T-helper 1 cell treated with Interleukin-12 subunit alpha and Interleukin-12 subunit beta and Interleukin-4 antibody, amounts not matched to agents 30 μg/mL and 1 μg/mL, for 36 hours (primary cell): ENCODE measurements at regions not wholly inside any gene's neighbourhood (a gene's known extent, or its start where the extent isn't known, plus 50 kb on each side); places are given as distances from the start of the nearest gene placed in this dataset.
"Not testable (repeated sequence)": the region's sequence is repeated elsewhere in the genome, so short reads cannot be mapped to it uniquely, and the experiment has no call there.

Source experiments
- H3K27ac Mint-ChIP-seq: one replicate; pipeline ENCODE4 v1.8.0; 2021; ENCODE audit warnings: mild to moderate bottlenecking, mixed read lengths
- H3K27me3 Mint-ChIP-seq: one replicate; pipeline ENCODE4 v1.8.0; 2021; ENCODE audit warnings: low read depth, mixed read lengths
- H3K36me3 Mint-ChIP-seq: one replicate; pipeline ENCODE4 v1.8.0; 2021; ENCODE audit warnings: low read depth, mixed read lengths
- H3K4me1 Mint-ChIP-seq: one replicate; pipeline ENCODE4 v1.8.0; 2021; ENCODE audit warnings: low read depth, mixed read lengths
- H3K4me3 Mint-ChIP-seq: one replicate; pipeline ENCODE4 v1.8.0; 2021; ENCODE audit warnings: mild to moderate bottlenecking, moderate library complexity, mixed read lengths
- H3K9me3 Mint-ChIP-seq: one replicate; pipeline ENCODE4 v1.8.0; 2021; ENCODE audit warnings: mixed read lengths

GRCh38 chr4:160082432-160083207 lies 979.7 kb downstream of the RAPGEF2 start:
- Mint-ChIP-seq H3K4me3 (no peak overlapping the region), H3K36me3 (no peaks in the 10 kb centered on the region), H3K9me3 (peaks cover 14% of the 10 kb centered on the region), H3K27me3 (no peaks in the 10 kb centered on the region), H3K4me1 (no peaks in the 10 kb centered on the region), H3K27ac (no peak overlapping the region)

- Mint-ChIP-seq H3K4me3 (no peak overlapping the region), H3K27me3 (no peaks in the 10 kb centered on the region), H3K4me1 (no peaks in the 10 kb centered on the region), H3K9me3 (peaks cover 7% of the 10 kb centered on the region), H3K27ac (no peak overlapping the region), H3K36me3 (no peaks in the 10 kb centered on the region)
Observed at GRCh38 chr4:160091631-160092030, 988.8 kb downstream of the RAPGEF2 start.

GRCh38 chr4:160100316-160100715 lies 997.4 kb downstream of the RAPGEF2 start:
- no peaks in the 10 kb centered on the region for H3K36me3 Mint-ChIP-seq
- H3K4me1 Mint-ChIP-seq, result no peaks in the 10 kb centered on the region
- no peak overlapping the region for H3K4me3 Mint-ChIP-seq
- no peak overlapping the region for H3K27ac Mint-ChIP-seq
- H3K9me3 Mint-ChIP-seq, result peaks cover 4% of the 10 kb centered on the region
- no peaks in the 10 kb centered on the region for H3K27me3 Mint-ChIP-seq

DNA sequence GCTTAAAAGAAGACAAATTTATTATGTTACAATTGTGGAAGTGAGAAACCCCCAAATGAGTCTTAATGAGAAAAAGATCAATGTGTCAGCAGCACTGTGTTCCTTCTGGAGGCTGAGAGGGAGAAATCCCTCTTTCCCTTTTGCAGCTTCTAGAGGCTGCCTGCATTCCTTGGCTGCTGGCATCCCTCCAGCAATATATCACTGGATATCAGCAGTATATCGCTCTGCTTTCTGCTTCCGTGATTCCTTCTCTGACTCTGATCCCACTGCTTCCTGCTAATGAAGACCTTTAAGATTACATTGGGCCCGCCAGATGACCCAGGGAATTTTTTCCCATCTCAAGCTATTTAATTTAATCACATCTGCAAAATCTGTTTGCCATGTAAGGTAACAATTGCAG lies 1008.0 kb downstream of the RAPGEF2 start:
- no peaks in the 10 kb centered on the region for H3K4me1 Mint-ChIP-seq
- no peak overlapping the region for H3K4me3 Mint-ChIP-seq

DNA sequence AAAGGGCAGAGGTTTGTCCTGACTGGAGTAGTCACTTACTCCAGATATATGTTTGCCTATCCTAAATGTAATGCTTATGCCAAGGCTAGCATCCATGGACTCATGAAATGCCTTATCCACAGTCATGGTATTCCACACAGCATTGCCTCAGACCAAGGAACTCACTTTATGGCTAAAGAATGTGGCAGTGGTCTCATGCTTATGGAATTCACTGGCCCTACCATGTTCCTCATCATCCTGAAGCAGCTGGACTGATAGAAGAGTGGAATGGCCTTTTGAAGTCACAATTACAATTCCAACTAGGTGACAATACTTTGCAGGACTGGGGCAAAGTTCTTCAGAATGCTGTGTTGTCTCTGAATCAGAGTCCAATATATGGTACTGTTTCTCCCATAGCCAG lies 1014.8 kb downstream of the RAPGEF2 start:
- Mint-ChIP-seq H3K4me1 (no peaks in the 10 kb centered on the region), H3K4me3 (no peak overlapping the region), H3K27me3 (no peaks in the 10 kb centered on the region), H3K27ac (no peak overlapping the region), H3K9me3 (peaks cover 10% of the 10 kb centered on the region), H3K36me3 (no peaks in the 10 kb centered on the region)

More for the DNA sequence above, 1008.0 kb downstream of the RAPGEF2 start:
- Mint-ChIP-seq H3K27me3 (no peaks in the 10 kb centered on the region), H3K9me3 (peaks cover 28% of the 10 kb centered on the region), H3K27ac (no peak overlapping the region), H3K36me3 (no peaks in the 10 kb centered on the region)

DNA sequence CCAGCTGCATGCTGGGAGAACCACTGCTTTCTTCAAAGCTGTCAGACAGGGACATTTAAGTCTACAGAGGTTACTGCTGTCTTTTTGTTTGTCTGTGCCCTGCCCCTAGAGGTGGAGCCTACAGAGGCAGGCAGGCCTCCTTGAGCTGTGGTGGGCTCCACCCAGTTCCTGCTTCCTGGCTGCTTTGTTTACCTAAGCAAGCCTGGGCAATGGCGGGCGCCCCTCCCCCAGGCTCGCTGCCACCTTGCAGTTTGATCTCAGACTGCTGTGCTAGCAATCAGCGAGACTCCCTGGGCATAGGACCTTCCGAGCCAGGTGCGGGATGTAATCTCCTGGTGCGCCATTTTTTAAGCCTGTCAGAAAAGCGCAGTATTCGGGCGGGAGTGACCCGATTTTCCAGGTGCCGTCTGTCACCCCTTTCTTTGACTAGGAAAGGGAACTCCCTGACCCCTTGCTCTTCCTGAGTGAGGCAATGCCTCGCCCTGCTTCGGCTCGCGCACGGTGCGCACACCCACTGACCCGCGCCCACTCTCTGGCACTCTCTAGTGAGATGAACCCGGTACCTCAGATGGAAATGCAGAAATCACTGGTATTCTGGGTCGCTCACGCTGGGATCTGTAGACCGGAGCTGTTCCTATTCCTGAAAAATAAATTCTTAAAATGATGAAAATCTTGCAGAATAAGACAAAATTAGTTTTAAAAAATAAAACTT lies 1022.9 kb downstream of the RAPGEF2 start:
- not testable (repeated sequence) for H3K4me3 Mint-ChIP-seq, H3K27ac Mint-ChIP-seq, H3K36me3 Mint-ChIP-seq, H3K27me3 Mint-ChIP-seq, H3K9me3 Mint-ChIP-seq, H3K4me1 Mint-ChIP-seq

DNA sequence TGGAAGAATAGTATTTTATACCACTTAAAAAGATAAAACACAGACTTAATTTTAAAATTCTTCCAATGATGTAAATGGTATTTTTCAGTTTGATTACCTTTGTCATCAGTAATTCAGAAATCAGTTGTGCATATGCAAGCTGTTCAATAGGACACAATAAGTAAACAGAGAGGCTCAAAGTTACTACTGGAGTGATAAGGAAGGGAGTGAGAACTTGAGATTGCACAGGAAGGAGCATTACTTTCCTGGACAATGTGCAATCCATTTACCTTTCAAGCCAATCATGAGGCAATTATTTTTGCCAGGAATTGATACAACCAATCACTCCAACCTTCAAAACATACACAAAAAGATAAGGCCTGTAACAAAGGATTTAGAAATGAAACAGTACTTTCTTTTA lies 1024.3 kb downstream of the RAPGEF2 start:
- Mint-ChIP-seq H3K4me1 (no peaks in the 10 kb centered on the region), H3K9me3 (peaks cover 10% of the 10 kb centered on the region), H3K27ac (no peak overlapping the region), H3K27me3 (no peaks in the 10 kb centered on the region), H3K4me3 (no peak overlapping the region), H3K36me3 (no peaks in the 10 kb centered on the region)

DNA sequence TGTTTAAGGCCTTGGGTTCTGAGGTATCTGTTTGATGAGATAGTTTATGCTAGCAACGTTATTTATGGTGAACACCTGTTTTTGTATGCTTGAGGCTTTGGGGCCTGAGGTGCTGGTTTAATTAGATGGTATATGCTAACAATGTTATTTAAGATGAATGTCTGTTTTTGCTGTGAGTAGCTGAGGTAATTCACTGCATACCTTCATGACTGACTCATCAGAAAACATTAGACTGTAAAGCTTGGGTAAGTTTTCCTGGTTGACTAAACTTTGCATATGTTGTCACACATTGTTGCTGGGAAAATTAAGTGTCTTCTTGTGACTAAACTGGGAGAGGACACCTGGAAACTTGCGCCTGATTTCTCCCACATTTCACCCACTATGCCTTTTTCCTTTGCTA lies 1026.6 kb downstream of the RAPGEF2 start:
- H3K36me3 Mint-ChIP-seq, result no peaks in the 10 kb centered on the region
- no peak overlapping the region for H3K4me3 Mint-ChIP-seq
- peaks cover 21% of the 10 kb centered on the region for H3K9me3 Mint-ChIP-seq
- H3K27me3 Mint-ChIP-seq, result no peaks in the 10 kb centered on the region
- H3K27ac Mint-ChIP-seq, result no peak overlapping the region
- no peaks in the 10 kb centered on the region for H3K4me1 Mint-ChIP-seq

- no peaks in the 10 kb centered on the region for H3K36me3 Mint-ChIP-seq
- no peak overlapping the region for H3K27ac Mint-ChIP-seq
- no peaks in the 10 kb centered on the region for H3K4me1 Mint-ChIP-seq
- peaks cover 23% of the 10 kb centered on the region for H3K9me3 Mint-ChIP-seq
- H3K27me3 Mint-ChIP-seq, result no peaks in the 10 kb centered on the region
- H3K4me3 Mint-ChIP-seq, result no peak overlapping the region
Observed at GRCh38 chr4:160136021-160136420, 1033.1 kb downstream of the RAPGEF2 start.

DNA sequence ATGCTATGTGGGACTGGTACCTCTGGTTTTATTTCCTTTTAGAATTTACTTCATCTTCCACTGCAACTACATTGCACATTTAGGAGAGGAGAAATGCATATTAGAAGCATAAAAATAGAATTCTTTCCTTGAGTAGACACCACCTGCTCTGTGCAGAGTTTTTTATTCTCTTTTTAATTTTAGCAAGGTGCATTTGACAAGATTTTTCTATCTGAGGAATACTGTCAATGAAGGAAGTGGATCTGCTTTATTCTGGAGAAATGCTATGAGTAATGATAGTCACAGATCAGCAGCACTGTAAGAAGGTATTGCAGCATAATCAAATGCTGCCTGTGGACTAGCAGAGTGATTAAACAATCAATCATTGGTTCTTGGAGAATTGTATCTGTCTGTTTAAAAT lies 1038.3 kb downstream of the RAPGEF2 start:
- Mint-ChIP-seq H3K27me3 (no peaks in the 10 kb centered on the region), H3K4me3 (no peak overlapping the region), H3K9me3 (peaks cover 3% of the 10 kb centered on the region), H3K27ac (no peak overlapping the region), H3K4me1 (no peaks in the 10 kb centered on the region), H3K36me3 (no peaks in the 10 kb centered on the region)

GRCh38 chr4:160142579-160142978 lies 1039.7 kb downstream of the RAPGEF2 start:
- no peaks in the 10 kb centered on the region for H3K27me3 Mint-ChIP-seq
- peaks cover 3% of the 10 kb centered on the region for H3K9me3 Mint-ChIP-seq
- no peaks in the 10 kb centered on the region for H3K4me1 Mint-ChIP-seq
- no peak overlapping the region for H3K27ac Mint-ChIP-seq
- H3K4me3 Mint-ChIP-seq, result no peak overlapping the region
- no peaks in the 10 kb centered on the region for H3K36me3 Mint-ChIP-seq

DNA sequence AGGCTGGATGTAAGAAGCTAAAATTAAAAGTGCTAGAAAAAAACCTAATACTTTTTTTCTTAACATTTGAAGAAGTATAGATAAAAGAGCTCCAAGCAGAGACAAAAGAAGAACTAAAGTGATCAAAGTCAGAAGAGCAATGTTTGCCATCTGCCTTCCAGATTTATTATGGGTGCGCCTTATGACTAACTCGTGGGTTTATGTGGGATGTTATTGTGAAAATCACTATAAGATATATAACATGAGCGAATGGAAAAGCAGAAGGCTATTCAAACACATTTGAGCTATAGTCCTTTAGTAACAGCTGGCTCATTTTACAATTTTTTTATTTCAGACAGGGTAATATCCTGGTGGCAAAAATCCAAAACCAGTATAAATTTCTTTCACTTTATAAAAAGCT lies 1040.7 kb downstream of the RAPGEF2 start:
- Mint-ChIP-seq H3K4me3 (no peak overlapping the region), H3K27ac (no peak overlapping the region), H3K4me1 (no peaks in the 10 kb centered on the region), H3K9me3 (peaks cover 3% of the 10 kb centered on the region), H3K27me3 (no peaks in the 10 kb centered on the region), H3K36me3 (no peaks in the 10 kb centered on the region)

DNA sequence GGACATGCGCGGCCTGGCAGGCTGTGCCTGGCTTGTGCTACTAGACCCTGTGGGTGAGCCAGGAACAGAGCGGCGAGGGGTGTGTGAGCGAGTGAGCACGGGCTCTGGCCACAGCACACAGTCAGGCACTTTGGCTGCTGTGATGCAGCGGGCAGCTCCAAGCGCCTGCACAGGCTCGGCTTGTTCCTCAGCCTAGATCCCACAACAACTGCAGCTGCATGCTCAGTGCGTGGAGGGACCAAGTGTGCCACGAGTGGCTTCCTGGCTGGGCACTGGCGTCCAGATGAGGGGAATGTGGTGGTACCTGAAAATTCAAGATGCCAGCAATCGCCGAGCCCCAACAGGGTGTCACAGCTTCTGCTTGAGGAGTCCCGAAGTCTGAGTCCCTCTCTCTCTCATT lies 1056.6 kb downstream of the RAPGEF2 start:
- no peaks in the 10 kb centered on the region for H3K27me3 Mint-ChIP-seq
- no peaks in the 10 kb centered on the region for H3K4me1 Mint-ChIP-seq
- no peaks in the 10 kb centered on the region for H3K36me3 Mint-ChIP-seq
- peaks cover 15% of the 10 kb centered on the region for H3K9me3 Mint-ChIP-seq
- H3K4me3 Mint-ChIP-seq, result no peak overlapping the region
- H3K27ac Mint-ChIP-seq, result no peak overlapping the region

DNA sequence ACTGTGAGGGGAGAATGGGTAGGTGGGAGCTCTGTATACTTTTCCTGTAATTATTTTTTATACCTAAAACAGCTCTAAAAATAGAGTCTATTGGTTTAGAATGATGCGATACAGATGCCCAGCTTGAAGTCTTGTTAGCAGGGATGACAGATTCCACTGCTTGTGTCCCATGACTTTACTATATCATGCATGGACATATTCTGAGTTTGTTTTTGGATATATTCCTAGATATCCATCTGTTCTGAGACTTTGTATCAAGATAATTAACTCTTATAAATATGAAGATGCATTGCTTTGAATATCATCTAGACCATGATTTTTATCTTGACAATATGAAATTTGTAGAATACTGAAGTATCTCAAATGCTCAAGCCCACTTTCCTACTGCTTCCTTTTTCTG lies 1058.1 kb downstream of the RAPGEF2 start:
- Mint-ChIP-seq H3K27me3 (no peaks in the 10 kb centered on the region), H3K27ac (no peak overlapping the region), H3K9me3 (peaks cover 11% of the 10 kb centered on the region), H3K4me1 (no peaks in the 10 kb centered on the region), H3K36me3 (no peaks in the 10 kb centered on the region), H3K4me3 (no peak overlapping the region)

DNA sequence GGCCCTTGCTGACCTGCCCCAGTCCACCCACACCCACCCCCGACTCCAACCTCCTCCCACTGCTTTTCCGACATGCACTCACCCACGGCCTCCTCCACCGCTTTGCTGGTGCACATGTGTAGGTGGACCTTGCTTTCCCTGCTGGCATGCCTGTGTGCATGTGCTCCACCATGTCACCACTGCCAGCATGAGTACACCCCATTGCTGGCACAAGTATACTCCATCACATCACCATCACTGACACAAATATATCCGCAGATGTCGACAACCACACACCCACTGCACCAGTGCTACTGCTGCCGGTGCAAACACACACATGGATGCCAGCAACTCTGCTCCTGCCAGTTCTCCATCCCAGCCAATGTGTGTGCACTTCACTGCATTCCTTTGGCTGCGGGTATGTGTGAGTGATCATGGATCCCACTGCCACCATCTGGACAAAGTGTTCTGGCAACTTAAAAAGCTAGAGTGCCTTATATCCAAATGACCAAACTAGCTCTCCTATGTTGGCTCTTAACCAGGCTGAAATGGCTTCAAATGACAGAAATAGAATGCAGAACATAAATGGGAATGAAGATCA lies 1072.3 kb downstream of the RAPGEF2 start:
- H3K27ac Mint-ChIP-seq, result no peak overlapping the region
- peaks cover 14% of the 10 kb centered on the region for H3K9me3 Mint-ChIP-seq
- H3K4me3 Mint-ChIP-seq, result no peak overlapping the region
- H3K27me3 Mint-ChIP-seq, result no peaks in the 10 kb centered on the region
- no peaks in the 10 kb centered on the region for H3K4me1 Mint-ChIP-seq
- H3K36me3 Mint-ChIP-seq, result no peaks in the 10 kb centered on the region
